ENCODE measurements at regions not wholly inside any gene's neighbourhood (a gene's known extent, or its start where the extent isn't known, plus 50 kb on each side); places are given as distances from the start of the nearest gene placed in this dataset.

DNA sequence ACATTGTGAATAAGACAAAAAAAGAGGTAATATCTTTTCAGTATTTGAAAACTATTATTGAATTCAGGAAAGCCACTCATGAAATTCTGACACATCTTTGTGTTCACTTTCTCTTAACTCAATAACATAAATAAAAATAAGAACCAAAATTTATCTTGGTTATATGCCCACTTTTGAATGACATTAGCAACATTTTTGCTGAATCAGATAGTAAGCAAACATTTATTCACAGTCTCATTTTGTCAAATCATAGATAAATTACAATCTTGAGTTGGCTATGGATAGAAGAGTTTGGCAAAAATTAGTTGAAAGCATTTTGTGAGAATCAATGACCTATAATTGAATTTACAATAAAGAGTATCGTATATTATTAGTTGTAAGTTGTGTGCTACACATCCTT lies 545.1 kb upstream of the PKDCC start:
- TF ChIP-seq EZH2phosphoT487 (IDR thresholded peaks at IDR 0.05; ENCODE audit: low read length) = no peak
- TF ChIP-seq, protein P1, sequence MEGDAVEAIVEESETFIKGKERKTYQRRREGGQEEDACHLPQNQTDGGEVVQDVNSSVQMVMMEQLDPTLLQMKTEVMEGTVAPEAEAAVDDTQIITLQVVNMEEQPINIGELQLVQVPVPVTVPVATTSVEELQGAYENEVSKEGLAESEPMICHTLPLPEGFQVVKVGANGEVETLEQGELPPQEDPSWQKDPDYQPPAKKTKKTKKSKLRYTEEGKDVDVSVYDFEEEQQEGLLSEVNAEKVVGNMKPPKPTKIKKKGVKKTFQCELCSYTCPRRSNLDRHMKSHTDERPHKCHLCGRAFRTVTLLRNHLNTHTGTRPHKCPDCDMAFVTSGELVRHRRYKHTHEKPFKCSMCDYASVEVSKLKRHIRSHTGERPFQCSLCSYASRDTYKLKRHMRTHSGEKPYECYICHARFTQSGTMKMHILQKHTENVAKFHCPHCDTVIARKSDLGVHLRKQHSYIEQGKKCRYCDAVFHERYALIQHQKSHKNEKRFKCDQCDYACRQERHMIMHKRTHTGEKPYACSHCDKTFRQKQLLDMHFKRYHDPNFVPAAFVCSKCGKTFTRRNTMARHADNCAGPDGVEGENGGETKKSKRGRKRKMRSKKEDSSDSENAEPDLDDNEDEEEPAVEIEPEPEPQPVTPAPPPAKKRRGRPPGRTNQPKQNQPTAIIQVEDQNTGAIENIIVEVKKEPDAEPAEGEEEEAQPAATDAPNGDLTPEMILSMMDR (IDR thresholded peaks at IDR 0.05; ENCODE audit: low read length) = no peak

All from MM.1S (cell line).